ENCODE measurements at regions not wholly inside any gene's neighbourhood (a gene's known extent, or its start where the extent isn't known, plus 50 kb on each side); places are given as distances from the start of the nearest gene placed in this dataset.

DNA sequence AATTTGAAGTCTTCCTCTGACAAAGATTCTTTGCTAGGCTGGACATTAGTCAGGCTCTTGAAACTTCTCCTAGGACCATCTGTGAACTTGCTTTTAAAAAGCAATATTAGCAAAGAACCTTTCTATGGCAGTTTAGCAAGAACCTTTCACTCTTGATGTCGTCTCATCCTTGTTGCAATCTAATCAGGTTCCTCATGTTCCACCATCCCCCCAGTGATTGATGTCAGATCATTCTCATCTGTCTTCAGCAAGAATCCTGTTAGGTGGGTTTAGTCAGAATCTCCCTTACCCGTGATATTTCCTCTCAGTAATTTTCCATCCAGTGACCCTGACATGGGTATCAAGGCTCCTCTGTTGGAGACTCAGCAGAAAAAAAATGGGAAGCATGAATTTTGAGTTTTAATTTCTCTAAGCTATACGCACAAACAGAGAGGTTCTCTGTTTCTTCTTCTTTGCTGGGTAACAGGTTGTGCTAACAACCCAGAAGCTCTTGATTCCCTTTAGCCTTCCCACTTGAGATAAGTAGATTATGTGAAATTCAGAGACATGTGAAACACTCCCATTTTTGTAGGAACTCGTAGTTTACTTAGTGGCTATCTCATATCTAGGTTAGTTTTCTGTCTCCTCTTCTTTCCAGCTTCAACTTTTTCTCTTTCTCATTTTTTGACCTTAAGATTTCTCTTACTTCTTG lies 507.4 kb downstream of the C4orf33 start:
- Histone ChIP-seq H3K4me3 (no peak overlapping the region), H3K9me3 (no peaks in the 10 kb centered on the region), H3K36me3 (no peaks in the 10 kb centered on the region), H3K4me1 (no peaks in the 10 kb centered on the region), H3K27me3 (no peaks in the 10 kb centered on the region), H3K27ac (no peak overlapping the region)
- TF ChIP-seq, protein P1, sequence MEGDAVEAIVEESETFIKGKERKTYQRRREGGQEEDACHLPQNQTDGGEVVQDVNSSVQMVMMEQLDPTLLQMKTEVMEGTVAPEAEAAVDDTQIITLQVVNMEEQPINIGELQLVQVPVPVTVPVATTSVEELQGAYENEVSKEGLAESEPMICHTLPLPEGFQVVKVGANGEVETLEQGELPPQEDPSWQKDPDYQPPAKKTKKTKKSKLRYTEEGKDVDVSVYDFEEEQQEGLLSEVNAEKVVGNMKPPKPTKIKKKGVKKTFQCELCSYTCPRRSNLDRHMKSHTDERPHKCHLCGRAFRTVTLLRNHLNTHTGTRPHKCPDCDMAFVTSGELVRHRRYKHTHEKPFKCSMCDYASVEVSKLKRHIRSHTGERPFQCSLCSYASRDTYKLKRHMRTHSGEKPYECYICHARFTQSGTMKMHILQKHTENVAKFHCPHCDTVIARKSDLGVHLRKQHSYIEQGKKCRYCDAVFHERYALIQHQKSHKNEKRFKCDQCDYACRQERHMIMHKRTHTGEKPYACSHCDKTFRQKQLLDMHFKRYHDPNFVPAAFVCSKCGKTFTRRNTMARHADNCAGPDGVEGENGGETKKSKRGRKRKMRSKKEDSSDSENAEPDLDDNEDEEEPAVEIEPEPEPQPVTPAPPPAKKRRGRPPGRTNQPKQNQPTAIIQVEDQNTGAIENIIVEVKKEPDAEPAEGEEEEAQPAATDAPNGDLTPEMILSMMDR (IDR thresholded peaks at IDR 0.05): no peak
- no peak for TF ChIP-seq POLR2AphosphoS5 (IDR thresholded peaks at IDR 0.05)
- TF ChIP-seq POLR2A (IDR thresholded peaks at IDR 0.05): no peak
- TF ChIP-seq EP300 (IDR thresholded peaks at IDR 0.05): no peak
- 67 to 79% methylated on average over 4 of the region's 4 CpGs for WGBS, 2 donors (ENCODE audit: low coverage in 1 of 2)
- no peak for ATAC-seq

DNA sequence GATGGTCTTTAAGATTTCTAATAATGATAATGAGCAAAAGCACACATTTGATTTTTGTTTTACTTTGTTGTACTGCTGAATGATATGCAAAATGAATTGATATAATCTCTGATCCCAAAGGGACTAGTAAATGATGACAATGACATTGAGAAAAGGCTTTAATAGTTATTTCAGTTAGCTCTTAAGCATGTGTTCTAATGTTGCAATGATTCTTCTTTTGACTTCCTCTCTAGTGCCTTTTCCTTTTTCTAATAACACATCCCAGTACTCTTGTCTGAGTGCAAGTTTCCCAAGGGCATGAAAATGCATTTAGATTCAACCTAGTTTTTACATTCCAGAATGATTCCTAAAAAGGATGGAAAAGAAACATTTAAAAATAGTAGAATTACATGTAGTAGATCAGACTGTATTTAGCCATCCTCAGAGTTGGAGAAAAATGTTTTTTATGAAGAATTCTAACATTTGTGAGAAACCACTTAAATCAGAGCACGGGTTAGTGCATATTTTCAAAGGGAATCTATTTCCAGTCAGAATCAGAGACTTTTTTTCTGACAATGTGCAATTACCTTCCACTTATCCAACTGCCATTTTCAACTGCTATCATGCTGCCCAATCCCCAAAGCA lies 508.8 kb downstream of the C4orf33 start:
- Histone ChIP-seq H3K36me3 (no peaks in the 10 kb centered on the region), H3K27me3 (no peaks in the 10 kb centered on the region), H3K9me3 (no peaks in the 10 kb centered on the region), H3K4me3 (no peak overlapping the region), H3K27ac (no peak overlapping the region), H3K4me1 (no peaks in the 10 kb centered on the region)
- ATAC-seq: no peak
- no peak for TF ChIP-seq POLR2AphosphoS5 (IDR thresholded peaks at IDR 0.05)
- TF ChIP-seq EP300 (IDR thresholded peaks at IDR 0.05): no peak
- TF ChIP-seq, protein P1 (IDR thresholded peaks at IDR 0.05): no peak
- no peak for TF ChIP-seq POLR2A (IDR thresholded peaks at IDR 0.05)
- 69 to 80% methylated on average over 1 of the region's 1 CpG for WGBS, 2 donors (ENCODE audit: low coverage in 1 of 2)

DNA sequence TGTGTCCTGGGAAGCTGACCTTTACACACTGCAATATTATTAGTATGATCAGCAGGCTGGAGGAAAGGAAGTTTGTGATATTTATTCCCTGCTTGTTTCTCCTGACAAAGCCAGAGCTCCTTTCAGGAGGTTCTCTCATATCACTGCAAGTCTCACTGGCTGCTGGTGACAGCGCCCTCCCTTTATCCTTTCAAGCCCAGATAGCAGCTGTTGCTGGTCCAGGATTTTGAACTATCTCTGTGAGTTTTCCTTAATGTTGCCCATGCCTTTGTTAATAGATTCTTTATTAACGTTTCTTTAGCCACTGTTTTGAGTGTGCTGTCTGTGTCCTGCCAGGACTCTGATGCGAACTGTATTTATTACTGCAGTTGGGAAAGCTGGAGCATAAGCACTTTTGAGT lies 518.7 kb downstream of the C4orf33 start:
- H3K27ac ChIP-seq: no peak overlapping the region
- ATAC-seq: no peak
- no peaks in the 10 kb centered on the region for H3K36me3 ChIP-seq
- TF ChIP-seq POLR2AphosphoS5 (IDR thresholded peaks at IDR 0.05): no peak
- TF ChIP-seq EP300 (IDR thresholded peaks at IDR 0.05): no peak
- TF ChIP-seq POLR2A (IDR thresholded peaks at IDR 0.05): no peak
- TF ChIP-seq, protein P1 (IDR thresholded peaks at IDR 0.05): no peak
- WGBS, 2 donors (ENCODE audit: low coverage in 1 of 2): 16 to 21% methylated on average over 3 of the region's 3 CpGs
- no peaks in the 10 kb centered on the region for H3K4me1 ChIP-seq
- no peaks in the 10 kb centered on the region for H3K27me3 ChIP-seq
- H3K4me3 ChIP-seq: no peak overlapping the region
- no peaks in the 10 kb centered on the region for H3K9me3 ChIP-seq

DNA sequence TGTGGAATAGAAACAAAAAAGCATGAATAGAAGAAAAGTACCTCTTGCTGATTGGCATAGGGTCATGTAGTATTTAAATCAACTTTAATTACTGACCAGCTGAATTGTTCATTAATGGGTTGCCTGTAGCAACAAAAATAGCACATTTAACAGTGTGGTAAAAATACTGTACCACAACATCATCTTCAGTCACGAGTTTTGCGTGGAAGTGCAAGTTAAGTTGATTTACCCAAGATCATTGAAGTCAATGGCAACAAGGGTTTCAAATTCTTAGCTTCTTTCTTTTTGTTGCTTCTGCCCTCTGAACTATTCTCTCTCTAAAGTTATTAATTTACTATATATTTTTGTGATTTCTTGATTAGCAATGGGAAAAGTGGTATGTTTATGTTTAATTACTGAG lies 526.6 kb downstream of the C4orf33 start:
- Histone ChIP-seq H3K9me3 (no peaks in the 10 kb centered on the region), H3K36me3 (no peaks in the 10 kb centered on the region), H3K27me3 (no peaks in the 10 kb centered on the region), H3K27ac (no peak overlapping the region), H3K4me1 (no peaks in the 10 kb centered on the region), H3K4me3 (no peak overlapping the region)
- TF ChIP-seq, protein P1 (IDR thresholded peaks at IDR 0.05): no peak
- TF ChIP-seq EP300 (IDR thresholded peaks at IDR 0.05) (no peak), POLR2A (IDR thresholded peaks at IDR 0.05) (no peak), POLR2AphosphoS5 (IDR thresholded peaks at IDR 0.05) (no peak)
- 86 to 90% methylated on average over 2 of the region's 2 CpGs for WGBS, 2 donors (ENCODE audit: low coverage in 1 of 2)
- ATAC-seq: no peak

Data from gastroesophageal sphincter (tissue), 4 donors.